Gastrocnemius medialis (tissue), 4 donors: ENCODE measurements at regions not wholly inside any gene's neighbourhood (a gene's known extent, or its start where the extent isn't known, plus 50 kb on each side); places are given as distances from the start of the nearest gene placed in this dataset.
A peak's percentile ranks its signal among the peaks of the same experiment; 100 is the strongest.

Experiments used
- ATAC-seq, 2 donors: fragments of 150-250 bp; one replicate each; pipeline ENCODE4 v1.9.1; 2016
- DNase-seq, 2 donors: peaks; one replicate each; pipeline ENCODE4 v3.0.0-alpha.2; 2019
- H3K27ac ChIP-seq, 4 donors: fragments of 200-600 bp; sonication (generic); 1 replicate in 1 of 4; 2 replicates in 3 of 4; pipeline ENCODE4 v1.5.1; 2016 to 2018; ENCODE audit warnings: mild to moderate bottlenecking in 2 of 4, moderate library complexity in 1 of 4
- H3K27me3 ChIP-seq, 3 donors: fragments of 200-600 bp; sonication (generic) in 2 of 3; 1 replicate in 1 of 3; 2 replicates in 2 of 3; pipeline versions ENCODE4 v1.5.1 to v1.6.0; 2016 to 2019; ENCODE audit warnings: mild to moderate bottlenecking in 1 of 3, moderate library complexity in 1 of 3
- H3K36me3 ChIP-seq, 2 donors: fragments of 200-600 bp; sonication (generic) in 1 of 2; one replicate each; pipeline ENCODE4 v1.5.1; 2017 to 2018
- H3K4me1 ChIP-seq, 2 donors: fragments of 200-600 bp; sonication (generic) in 1 of 2; one replicate each; pipeline ENCODE4 v1.5.1; 2016 to 2017; ENCODE audit warnings: mild to moderate bottlenecking in 2 of 2
- H3K4me3 ChIP-seq, 4 donors: fragments of 200-600 bp; sonication (generic) in 3 of 4; 1 replicate in 1 of 4; 2 replicates in 3 of 4; pipeline ENCODE4 v1.5.1; 2016 to 2019; ENCODE audit warnings: mild to moderate bottlenecking in 2 of 4
- H3K9me3 ChIP-seq, 3 donors: fragments of 200-600 bp; sonication (generic) in 2 of 3; 1 replicate in 1 of 3; 2 replicates in 2 of 3; pipeline ENCODE4 v1.5.1; 2016 to 2019
- CTCF ChIP-seq, 5 experiments: fragments of 450-650 bp in 3 of 5; fragments of 200-600 bp in 2 of 5; sonication (generic) in 2 of 5; IDR thresholded peaks in 4 of 5; conservative IDR thresholded peaks in 1 of 5; 1 replicate in 4 of 5; 2 replicates in 1 of 5; pipeline ENCODE4 v1.5.1; 2016 to 2019; ENCODE audit warnings: antibody characterized with exemption in 5 of 5, mild to moderate bottlenecking in 3 of 5, moderate library complexity in 3 of 5
- POLR2A ChIP-seq, 2 donors: fragments of 450-650 bp; IDR thresholded peaks; one replicate each; pipeline ENCODE4 v1.6.1; 2017; ENCODE audit warnings: antibody characterized with exemption in 2 of 2, mild to moderate bottlenecking in 2 of 2, moderate library complexity in 2 of 2
- in situ Hi-C, 4 donors: fragments of 200-750 bp; cut with MboI; loops; one replicate each; pipeline versions ENCODE4 v1.15.0 to v1.8.0; 2017; ENCODE audit warnings: low sequenced_read_pairs in 4 of 4
- intact Hi-C: fragments of 100-400 bp; cut with DNase I; formaldehyde crosslinking; loops from one replicate; pipeline ENCODE4 v1.15.1; 2023; ENCODE audit warnings: low total_unique reads

- intact Hi-C loops: no loop called here
Measured at GRCh38 chr2:236876642-236877041, 209.0 kb upstream of the COPS8 start.

DNA sequence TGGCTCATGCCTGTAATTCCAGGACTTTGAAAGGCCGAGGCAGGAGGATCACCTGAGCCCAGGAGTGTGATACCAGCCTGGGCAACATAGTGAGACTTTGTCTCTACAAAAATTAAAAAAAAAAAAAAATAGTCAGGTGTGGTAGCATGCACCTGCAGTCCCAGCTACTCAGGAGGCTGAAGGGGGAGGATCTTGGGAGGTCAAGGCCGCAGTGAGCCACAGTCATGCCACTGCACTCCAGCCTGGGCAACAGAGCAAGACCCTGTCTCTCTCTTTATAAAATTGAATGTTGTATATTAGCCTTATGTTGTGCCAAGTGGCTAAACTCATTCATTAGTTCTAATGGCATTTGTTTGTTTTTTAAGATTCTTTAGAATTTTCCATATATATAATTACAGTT, 207.7 kb upstream of the COPS8 start:
- TF ChIP-seq CTCF (IDR thresholded peaks at IDR 0.05 in 4 of 5, conservative IDR thresholded peaks at IDR 0.05 in 1 of 5) (no peak), POLR2A (IDR thresholded peaks at IDR 0.05) (no peak)
- Histone ChIP-seq H3K9me3 (no peaks in the 10 kb centered on the region), H3K27ac (no peak overlapping the region), H3K4me1 (peaks cover 0 to 3% of the 10 kb centered on the region in 2 donors), H3K36me3 (no peaks in the 10 kb centered on the region), H3K27me3 (no peaks in the 10 kb centered on the region), H3K4me3 (no peak overlapping the region)
- in situ Hi-C loops: no loop called here
- DNase-seq: no peak
- no peak for ATAC-seq
- intact Hi-C loops: no loop called here

More at GRCh38 chr2:236876642-236877041, 209.0 kb upstream of the COPS8 start:
- ATAC-seq: no peak
- in situ Hi-C loops: no loop called here
- H3K36me3 ChIP-seq: no peaks in the 10 kb centered on the region
- H3K4me3 ChIP-seq: no peak overlapping the region
- H3K4me1 ChIP-seq: peaks cover 0 to 9% of the 10 kb centered on the region in 2 donors
- no peaks in the 10 kb centered on the region for H3K9me3 ChIP-seq
- H3K27me3 ChIP-seq: no peaks in the 10 kb centered on the region
- DNase-seq: no peak
- peak overlapping the region in 2 of 4 donors; percentile 15 to 51 for H3K27ac ChIP-seq
- TF ChIP-seq POLR2A (IDR thresholded peaks at IDR 0.05) (no peak), CTCF (IDR thresholded peaks at IDR 0.05 in 4 of 5, conservative IDR thresholded peaks at IDR 0.05 in 1 of 5) (no peak)

DNA sequence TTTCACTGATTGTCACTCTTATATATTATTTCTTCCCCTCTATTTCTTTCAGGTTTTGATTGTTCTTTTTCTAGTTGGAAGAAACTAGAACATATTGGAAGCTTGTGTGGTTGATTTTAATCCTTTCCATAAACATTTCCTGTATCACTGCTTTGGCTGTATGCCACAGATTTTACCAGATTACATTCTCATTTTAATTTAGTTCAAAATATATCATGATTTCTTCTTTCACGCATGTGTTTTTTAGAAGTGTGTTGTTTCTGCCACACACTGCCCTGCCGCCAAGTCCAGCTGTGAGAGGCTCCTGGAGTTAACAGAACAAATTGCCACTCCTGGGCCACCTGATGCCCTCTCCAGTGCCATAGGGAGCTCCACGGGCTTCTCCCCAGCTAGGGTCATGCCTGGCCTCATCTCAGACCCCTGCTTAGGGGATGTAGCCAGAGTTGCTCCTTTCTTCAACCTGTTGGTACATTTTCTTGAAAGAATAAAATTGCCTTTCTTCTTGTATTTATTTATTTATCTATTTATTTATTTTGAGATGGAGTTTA, 206.2 kb upstream of the COPS8 start:
- DNase-seq (no peak), ATAC-seq (no peak)
- Histone ChIP-seq H3K4me1 (no peaks in the 10 kb centered on the region), H3K4me3 (no peak overlapping the region), H3K27me3 (no peaks in the 10 kb centered on the region), H3K9me3 (no peaks in the 10 kb centered on the region), H3K36me3 (no peaks in the 10 kb centered on the region), H3K27ac (no peak overlapping the region)
- TF ChIP-seq POLR2A (IDR thresholded peaks at IDR 0.05) (no peak), CTCF (IDR thresholded peaks at IDR 0.05 in 4 of 5, conservative IDR thresholded peaks at IDR 0.05 in 1 of 5) (no peak)
- intact Hi-C loops (no loop called here), in situ Hi-C loops (no loop called here)

DNA sequence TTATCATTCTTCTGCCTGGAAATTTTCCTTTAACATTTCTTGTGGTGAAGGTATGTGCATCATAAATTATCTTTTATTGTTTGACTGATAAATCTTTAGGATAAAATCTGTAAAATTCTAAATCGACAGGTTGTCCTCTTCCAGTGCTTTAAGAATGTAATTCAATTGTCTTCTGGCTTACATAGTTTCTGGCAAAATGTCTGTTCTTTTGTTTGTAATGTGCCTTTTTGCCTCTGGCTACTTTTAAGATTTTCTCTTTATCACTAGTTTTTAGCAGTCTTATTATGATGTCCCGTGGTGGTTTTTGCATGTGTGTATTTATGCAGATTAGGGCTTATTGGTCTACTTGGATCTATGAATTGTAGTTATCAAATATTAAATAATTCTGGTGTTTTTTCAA, 203.6 kb upstream of the COPS8 start:
- no peak for DNase-seq
- H3K9me3 ChIP-seq: no peaks in the 10 kb centered on the region

More for the DNA sequence above, 203.6 kb upstream of the COPS8 start:
- intact Hi-C loops (no loop called here), in situ Hi-C loops (no loop called here)
- no peaks in the 10 kb centered on the region for H3K36me3 ChIP-seq
- ATAC-seq: no peak
- no peak overlapping the region for H3K27ac ChIP-seq
- TF ChIP-seq CTCF (IDR thresholded peaks at IDR 0.05 in 4 of 5, conservative IDR thresholded peaks at IDR 0.05 in 1 of 5) (no peak), POLR2A (IDR thresholded peaks at IDR 0.05) (no peak)
- no peak overlapping the region for H3K4me3 ChIP-seq
- H3K4me1 ChIP-seq: no peaks in the 10 kb centered on the region
- no peaks in the 10 kb centered on the region for H3K27me3 ChIP-seq
